Right ventricle myocardium superior (tissue), 1 donor: ENCODE measurements at regions not wholly inside any gene's neighbourhood (a gene's known extent, or its start where the extent isn't known, plus 50 kb on each side); places are given as distances from the start of the nearest gene placed in this dataset.

Experiments used
- ATAC-seq: fragments of 200-7000 bp; cut with Tn5 transposase; one replicate; pipeline ENCODE4 v1.9.1; 2020; ENCODE audit warnings: mild to moderate bottlenecking; ENCODE audit not compliant: poor library complexity
- DNase-seq: peaks from one replicate; pipeline ENCODE4 v3.0.0-alpha.2; 2020
- intact Hi-C: fragments of 100-400 bp; cut with DNase I; formaldehyde crosslinking; loops from one replicate; pipeline ENCODE4 v1.11.2; 2022
- donor health status: DM: no; HTN: yes; CAD: no; lungs with severe emphysema.

DNA sequence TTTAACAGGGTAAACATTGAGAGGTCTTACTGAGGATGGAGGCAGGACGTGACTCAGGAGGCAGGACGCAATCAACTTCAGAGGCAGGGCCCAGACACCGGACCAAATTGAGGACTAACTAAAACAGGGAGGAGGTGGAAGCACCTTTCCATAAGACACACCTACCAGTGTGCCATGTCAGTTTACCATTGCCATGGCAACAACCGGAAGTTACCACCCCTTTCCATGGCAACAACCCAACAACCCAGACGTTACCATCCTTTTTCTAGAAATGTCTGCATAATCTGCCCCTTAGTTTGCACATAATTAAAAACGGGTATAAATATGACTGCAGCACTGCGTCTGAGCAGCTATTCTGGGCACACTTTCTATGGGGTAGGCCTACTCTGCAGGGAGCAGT, 53.5 kb upstream of the SOX21 start:
- ATAC-seq (no peak), DNase-seq (no peak)
- intact Hi-C loops, result no loop called here

- ATAC-seq (no peak), DNase-seq (no peak)
- intact Hi-C loops, result no loop called here
Observed at GRCh38 chr13:94764576-94765321, 52.4 kb upstream of the SOX21 start.
